Retina (tissue), 1 donor: ENCODE measurements at regions not wholly inside any gene's neighbourhood (a gene's known extent, or its start where the extent isn't known, plus 50 kb on each side); places are given as distances from the start of the nearest gene placed in this dataset.
"Not testable (repeated sequence)": the region's sequence is repeated elsewhere in the genome, so short reads cannot be mapped to it uniquely, and the experiment has no call there.

Source experiments
- DNase-seq: peaks from one replicate; pipeline ENCODE4 v3.0.0-alpha.2; 2016

DNA sequence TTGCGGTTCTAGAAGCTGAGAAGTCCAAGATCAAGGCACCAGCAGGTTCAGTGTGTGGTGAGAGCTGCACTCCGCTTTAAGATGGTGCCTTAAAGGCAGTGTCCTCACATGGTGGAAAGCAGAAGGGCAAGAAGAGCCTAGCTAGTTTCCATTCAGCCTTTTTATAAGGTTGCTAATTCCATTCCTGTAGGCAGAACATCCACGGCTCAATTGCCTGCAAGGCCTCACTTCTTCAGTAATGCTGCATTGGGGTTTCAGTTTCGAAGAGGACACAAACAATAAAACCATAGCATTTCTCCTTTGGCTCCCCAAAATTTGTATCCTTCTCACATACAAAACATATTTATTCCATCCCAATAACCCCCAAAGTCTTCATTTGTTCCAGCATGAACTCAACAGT lies 109.5 kb upstream of the KCND2 start:
- DNase-seq, result no peak

GRCh38 chr7:120165227-120165626 lies 107.7 kb upstream of the KCND2 start:
- DNase-seq, result no peak

DNA sequence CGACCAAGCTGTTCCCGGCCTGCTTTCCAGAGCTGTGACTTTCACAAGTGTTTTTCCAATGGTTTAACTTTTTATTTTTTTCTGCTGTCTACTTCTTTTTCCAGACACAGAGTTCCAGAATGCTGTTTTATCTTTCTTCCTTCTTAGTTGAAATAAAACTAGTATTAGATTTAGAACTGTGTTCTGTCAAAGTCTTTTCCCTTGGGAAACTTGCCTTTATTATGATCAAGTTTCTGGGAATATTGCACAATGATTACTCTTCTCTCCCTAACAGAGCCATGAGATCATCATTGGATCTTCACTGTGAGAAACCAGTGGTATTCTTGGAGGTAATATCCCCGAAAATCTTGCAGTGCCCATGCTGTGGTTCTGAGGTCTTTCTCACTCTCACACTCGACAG lies 104.9 kb upstream of the KCND2 start:
- no peak for DNase-seq

DNA sequence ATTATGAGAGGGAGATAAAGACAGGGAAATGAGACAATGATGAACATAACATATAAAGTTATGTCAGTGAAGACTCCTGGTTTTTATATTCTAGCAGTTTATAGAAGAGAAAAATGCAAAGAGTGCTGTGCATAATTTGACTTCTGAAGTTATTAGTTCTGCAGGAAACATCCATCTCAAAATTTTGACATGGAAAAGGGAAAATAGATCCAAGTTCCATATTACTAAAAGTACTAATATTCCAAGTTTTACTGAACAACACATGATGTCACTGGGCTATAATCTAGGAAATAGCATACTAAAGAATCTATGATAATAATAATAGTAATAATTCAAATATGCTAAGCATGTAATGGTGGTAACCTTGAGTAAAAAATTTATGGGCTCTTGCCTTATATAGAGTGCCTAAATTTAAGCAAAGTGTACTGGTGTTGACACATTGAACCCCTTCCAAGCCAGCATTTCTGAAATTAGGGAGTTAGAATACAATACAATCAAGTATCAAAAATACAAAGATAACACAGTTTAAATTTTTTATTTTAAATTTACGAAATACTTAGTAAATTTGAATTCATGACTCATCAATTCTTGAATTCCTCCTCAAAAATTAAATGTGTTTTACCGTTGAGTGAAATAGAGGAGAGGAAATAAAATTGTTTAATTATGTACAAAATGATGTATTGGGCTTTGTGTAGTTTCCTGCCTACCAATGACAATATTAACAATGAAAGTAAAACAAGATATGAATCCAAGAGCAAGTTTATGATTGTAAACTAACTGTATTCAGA lies 102.8 kb upstream of the KCND2 start:
- DNase-seq, result no peak

- no peak for DNase-seq
Observed at GRCh38 chr7:120170834-120171233, 102.1 kb upstream of the KCND2 start.

GRCh38 chr7:120171406-120171805 lies 101.6 kb upstream of the KCND2 start:
- no peak for DNase-seq

DNA sequence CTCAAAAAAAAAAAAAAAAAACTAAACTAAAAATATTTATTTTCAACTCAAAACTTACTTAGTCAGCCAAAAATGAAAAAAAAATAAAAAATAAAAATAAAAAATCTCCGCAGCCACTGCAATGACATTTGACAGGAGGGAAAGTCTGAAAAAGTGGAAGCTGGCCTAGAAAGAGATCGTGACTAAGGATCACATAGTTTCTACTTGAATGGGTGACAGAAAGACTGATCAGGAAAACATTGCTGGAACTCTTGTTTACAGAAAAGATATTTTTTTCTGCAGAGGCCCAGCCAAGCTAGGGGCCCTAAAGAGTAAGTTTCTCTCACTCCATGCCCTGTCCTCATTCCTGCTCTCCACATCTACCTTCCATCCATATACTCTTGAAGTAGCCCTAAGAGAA lies 92.8 kb upstream of the KCND2 start:
- DNase-seq, result no peak

- no peak for DNase-seq
Observed at GRCh38 chr7:120181499-120181898, 91.5 kb upstream of the KCND2 start.

DNA sequence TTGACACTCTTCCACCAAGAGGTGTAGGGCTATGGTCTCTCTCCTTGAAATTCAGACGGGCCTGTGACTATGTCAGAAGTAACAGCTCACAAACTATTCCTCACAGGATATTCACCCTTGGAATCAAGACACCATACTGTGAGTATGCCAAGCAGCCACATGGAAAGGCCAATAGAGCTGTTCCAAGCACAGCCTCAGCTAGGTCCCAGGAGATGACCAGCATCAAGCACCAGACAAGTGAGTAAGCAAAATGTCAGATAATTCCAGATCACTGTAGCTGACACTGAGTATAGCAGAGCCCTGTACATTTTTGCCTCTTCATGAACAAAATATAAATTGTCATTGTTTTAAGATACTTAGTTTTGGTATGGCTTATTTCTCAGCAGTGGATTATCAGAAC lies 88.1 kb upstream of the KCND2 start:
- no peak for DNase-seq

GRCh38 chr7:120185940-120186682 lies 86.9 kb upstream of the KCND2 start:
- DNase-seq, result no peak

GRCh38 chr7:120186688-120187087 lies 86.3 kb upstream of the KCND2 start:
- DNase-seq, result no peak

- no peak for DNase-seq
Observed at GRCh38 chr7:120189623-120190022, 83.4 kb upstream of the KCND2 start.

- no peak for DNase-seq
Observed at GRCh38 chr7:120190109-120190508, 82.9 kb upstream of the KCND2 start.

- DNase-seq, result no peak
Observed at GRCh38 chr7:120190566-120190965, 82.4 kb upstream of the KCND2 start.

GRCh38 chr7:120191423-120191822 lies 81.6 kb upstream of the KCND2 start:
- DNase-seq, result not testable (repeated sequence)

- no peak for DNase-seq
Observed at GRCh38 chr7:120201290-120201689, 71.7 kb upstream of the KCND2 start.

GRCh38 chr7:120205101-120205500 lies 67.9 kb upstream of the KCND2 start:
- DNase-seq, result no peak

- DNase-seq, result no peak
Observed at GRCh38 chr7:120207037-120207436, 65.9 kb upstream of the KCND2 start.

- no peak for DNase-seq
Observed at GRCh38 chr7:120215654-120216053, 57.3 kb upstream of the KCND2 start.

- DNase-seq, result no peak
Observed at GRCh38 chr7:120216947-120217346, 56.0 kb upstream of the KCND2 start.

DNA sequence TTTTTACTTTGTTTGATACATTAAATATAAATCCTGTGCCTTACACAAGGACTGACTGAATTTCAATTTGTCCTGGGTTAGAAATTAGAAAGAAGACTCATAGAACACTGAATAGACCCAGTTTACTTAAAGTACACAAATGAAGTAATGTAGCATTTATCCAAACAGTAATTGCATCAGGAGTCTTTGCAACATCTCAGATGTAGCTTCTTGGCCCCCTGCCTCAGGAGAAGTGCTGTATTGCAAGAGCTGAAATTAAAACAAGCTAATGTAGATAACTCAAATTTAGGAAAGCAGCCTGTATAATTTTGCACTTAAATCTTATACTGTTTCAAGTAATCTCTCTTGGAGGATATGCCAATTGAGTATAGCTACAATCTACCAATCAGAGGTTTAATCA lies 54.3 kb upstream of the KCND2 start:
- DNase-seq, result no peak

DNA sequence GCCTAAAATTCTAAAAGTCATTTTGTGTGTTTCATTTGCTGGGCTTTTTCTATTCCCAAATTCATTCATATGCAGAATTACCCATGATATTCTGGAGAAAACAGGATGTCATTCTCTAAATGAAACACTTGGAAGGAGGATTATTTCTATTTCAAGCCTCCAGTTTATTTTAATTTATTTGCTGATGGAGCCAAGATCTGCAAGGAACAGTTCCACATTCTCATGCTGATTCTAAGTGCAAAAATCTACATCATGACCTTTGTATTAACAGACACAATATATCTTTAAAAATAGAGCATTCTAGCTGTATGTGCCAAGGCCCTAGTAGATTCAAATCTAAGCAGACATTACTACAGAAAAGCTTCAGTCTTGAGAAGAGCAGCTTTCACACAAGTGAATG lies 51.3 kb upstream of the KCND2 start:
- DNase-seq, result no peak
